ENCODE measurements at regions not wholly inside any gene's neighbourhood (a gene's known extent, or its start where the extent isn't known, plus 50 kb on each side); places are given as distances from the start of the nearest gene placed in this dataset.

GRCh38 chr7:98548971-98549370, 68.1 kb upstream of the NPTX2 start:
- Mint-ChIP-seq H3K9me3 (ENCODE audit: low read depth) (peaks cover 12% of the 10 kb centered on the region), H3K4me1 (ENCODE audit: low read depth) (peaks cover 5% of the 10 kb centered on the region), H3K27me3 (ENCODE audit: low read depth) (peaks cover 2% of the 10 kb centered on the region), H3K4me3 (ENCODE audit: unreplicated experiment) (no peak overlapping the region), H3K27ac (ENCODE audit: unreplicated experiment) (no peak overlapping the region), H3K36me3 (ENCODE audit: low read depth) (no peaks in the 10 kb centered on the region)
- no peak for DNase-seq (ENCODE audit: low spot score)
- TF ChIP-seq CTCF (IDR thresholded peaks at IDR 0.05), result no peak

- Mint-ChIP-seq H3K36me3 (ENCODE audit: low read depth) (no peaks in the 10 kb centered on the region), H3K4me1 (ENCODE audit: low read depth) (peaks cover 5% of the 10 kb centered on the region), H3K27me3 (ENCODE audit: low read depth) (peaks cover 2% of the 10 kb centered on the region), H3K4me3 (ENCODE audit: unreplicated experiment) (no peak overlapping the region), H3K27ac (ENCODE audit: unreplicated experiment) (peak overlapping the region; percentile 45), H3K9me3 (ENCODE audit: low read depth) (peaks cover 12% of the 10 kb centered on the region)
- no peak for TF ChIP-seq CTCF (IDR thresholded peaks at IDR 0.05)
- DNase-seq (ENCODE audit: low spot score), result no peak
These were observed 68.7 kb upstream of the NPTX2 start for GRCh38 chr7:98548370-98548769.

GRCh38 chr7:98541101-98541500, 76.0 kb upstream of the NPTX2 start:
- Mint-ChIP-seq H3K27ac (ENCODE audit: unreplicated experiment) (no peak overlapping the region), H3K4me1 (ENCODE audit: low read depth) (peaks cover 5% of the 10 kb centered on the region), H3K9me3 (ENCODE audit: low read depth) (no peaks in the 10 kb centered on the region), H3K27me3 (ENCODE audit: low read depth) (peaks cover 4% of the 10 kb centered on the region), H3K4me3 (ENCODE audit: unreplicated experiment) (no peak overlapping the region), H3K36me3 (ENCODE audit: low read depth) (no peaks in the 10 kb centered on the region)
- TF ChIP-seq CTCF (IDR thresholded peaks at IDR 0.05), result no peak
- DNase-seq (ENCODE audit: low spot score), result no peak

GRCh38 chr7:98539865-98540264, 77.2 kb upstream of the NPTX2 start:
- H3K4me3 Mint-ChIP-seq (ENCODE audit: unreplicated experiment), result no peak overlapping the region
- no peak for TF ChIP-seq CTCF (IDR thresholded peaks at IDR 0.05)
- H3K36me3 Mint-ChIP-seq (ENCODE audit: low read depth), result no peaks in the 10 kb centered on the region
- H3K27ac Mint-ChIP-seq (ENCODE audit: unreplicated experiment), result no peak overlapping the region
- H3K4me1 Mint-ChIP-seq (ENCODE audit: low read depth), result peaks cover 1% of the 10 kb centered on the region
- peaks cover 4% of the 10 kb centered on the region for H3K27me3 Mint-ChIP-seq (ENCODE audit: low read depth)
- no peak for DNase-seq (ENCODE audit: low spot score)
- H3K9me3 Mint-ChIP-seq (ENCODE audit: low read depth), result no peaks in the 10 kb centered on the region

DNA sequence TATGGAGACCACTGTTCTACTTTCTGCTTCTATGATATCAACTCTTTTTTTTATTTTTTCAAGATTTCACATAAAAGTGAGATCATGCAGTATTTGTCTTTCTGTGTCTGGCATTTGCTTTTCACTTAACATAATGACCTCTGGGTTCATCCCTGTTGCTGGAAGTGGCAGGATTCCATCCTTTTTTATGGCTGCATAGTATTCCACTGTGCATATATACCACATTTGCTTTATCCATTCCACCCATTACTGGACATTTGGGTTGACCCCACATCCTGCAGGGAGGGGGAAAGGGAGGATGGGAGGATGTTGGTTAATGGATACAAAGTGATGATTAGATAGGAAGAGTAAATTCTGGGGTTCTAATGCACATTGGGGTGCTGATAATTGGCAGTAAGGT, 80.3 kb upstream of the NPTX2 start:
- DNase-seq (ENCODE audit: low spot score), result no peak
- H3K9me3 Mint-ChIP-seq (ENCODE audit: low read depth), result peaks cover 2% of the 10 kb centered on the region
- no peak for TF ChIP-seq CTCF (IDR thresholded peaks at IDR 0.05)
- H3K27me3 Mint-ChIP-seq (ENCODE audit: low read depth), result peaks cover 5% of the 10 kb centered on the region
- no peak overlapping the region for H3K4me3 Mint-ChIP-seq (ENCODE audit: unreplicated experiment)
- H3K4me1 Mint-ChIP-seq (ENCODE audit: low read depth), result no peaks in the 10 kb centered on the region
- H3K36me3 Mint-ChIP-seq (ENCODE audit: low read depth), result peaks cover 2% of the 10 kb centered on the region
- H3K27ac Mint-ChIP-seq (ENCODE audit: unreplicated experiment), result no peak overlapping the region
